ENCODE measurements at regions not wholly inside any gene's neighbourhood (a gene's known extent, or its start where the extent isn't known, plus 50 kb on each side); places are given as distances from the start of the nearest gene placed in this dataset.

DNA sequence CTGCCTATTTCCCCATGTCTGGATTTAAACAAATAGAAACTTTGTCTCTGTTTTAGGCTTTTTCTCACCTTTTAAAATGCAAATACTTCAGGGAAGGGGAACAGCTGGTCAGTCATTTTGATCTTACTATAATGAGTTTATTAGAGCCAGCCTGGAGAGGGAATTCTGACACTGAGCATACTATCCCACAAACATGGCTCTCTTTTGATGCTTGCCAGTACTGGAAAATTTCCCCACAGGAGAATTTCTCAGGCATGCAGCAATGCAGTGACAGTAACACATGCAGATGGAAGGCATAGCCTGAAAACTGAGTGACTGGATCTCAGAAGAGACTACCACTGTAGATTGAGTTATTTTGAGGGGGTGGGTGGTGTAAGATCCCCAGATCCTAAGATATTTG, 974.3 kb upstream of the CELF4 start (continued):
- TF ChIP-seq ZNF622 (IDR thresholded peaks at IDR 0.05) = no peak
- TF ChIP-seq ATF7 (IDR thresholded peaks at IDR 0.05; ENCODE audit: low read depth) = no peak
- TF ChIP-seq STAT3 (IDR thresholded peaks at IDR 0.05; ENCODE audit: low read depth, low read length) = no peak
- TF ChIP-seq CBX3 (IDR thresholded peaks at IDR 0.05; ENCODE audit: borderline replicate concordance, low read depth) = no peak
- TF ChIP-seq, protein P1, sequence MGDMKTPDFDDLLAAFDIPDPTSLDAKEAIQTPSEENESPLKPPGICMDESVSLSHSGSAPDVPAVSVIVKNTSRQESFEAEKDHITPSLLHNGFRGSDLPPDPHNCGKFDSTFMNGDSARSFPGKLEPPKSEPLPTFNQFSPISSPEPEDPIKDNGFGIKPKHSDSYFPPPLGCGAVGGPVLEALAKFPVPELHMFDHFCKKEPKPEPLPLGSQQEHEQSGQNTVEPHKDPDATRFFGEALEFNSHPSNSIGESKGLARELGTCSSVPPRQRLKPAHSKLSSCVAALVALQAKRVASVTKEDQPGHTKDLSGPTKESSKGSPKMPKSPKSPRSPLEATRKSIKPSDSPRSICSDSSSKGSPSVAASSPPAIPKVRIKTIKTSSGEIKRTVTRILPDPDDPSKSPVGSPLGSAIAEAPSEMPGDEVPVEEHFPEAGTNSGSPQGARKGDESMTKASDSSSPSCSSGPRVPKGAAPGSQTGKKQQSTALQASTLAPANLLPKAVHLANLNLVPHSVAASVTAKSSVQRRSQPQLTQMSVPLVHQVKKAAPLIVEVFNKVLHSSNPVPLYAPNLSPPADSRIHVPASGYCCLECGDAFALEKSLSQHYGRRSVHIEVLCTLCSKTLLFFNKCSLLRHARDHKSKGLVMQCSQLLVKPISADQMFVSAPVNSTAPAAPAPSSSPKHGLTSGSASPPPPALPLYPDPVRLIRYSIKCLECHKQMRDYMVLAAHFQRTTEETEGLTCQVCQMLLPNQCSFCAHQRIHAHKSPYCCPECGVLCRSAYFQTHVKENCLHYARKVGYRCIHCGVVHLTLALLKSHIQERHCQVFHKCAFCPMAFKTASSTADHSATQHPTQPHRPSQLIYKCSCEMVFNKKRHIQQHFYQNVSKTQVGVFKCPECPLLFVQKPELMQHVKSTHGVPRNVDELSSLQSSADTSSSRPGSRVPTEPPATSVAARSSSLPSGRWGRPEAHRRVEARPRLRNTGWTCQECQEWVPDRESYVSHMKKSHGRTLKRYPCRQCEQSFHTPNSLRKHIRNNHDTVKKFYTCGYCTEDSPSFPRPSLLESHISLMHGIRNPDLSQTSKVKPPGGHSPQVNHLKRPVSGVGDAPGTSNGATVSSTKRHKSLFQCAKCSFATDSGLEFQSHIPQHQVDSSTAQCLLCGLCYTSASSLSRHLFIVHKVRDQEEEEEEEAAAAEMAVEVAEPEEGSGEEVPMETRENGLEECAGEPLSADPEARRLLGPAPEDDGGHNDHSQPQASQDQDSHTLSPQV (IDR thresholded peaks at IDR 0.05) = no peak
- TF ChIP-seq CEBPB (IDR thresholded peaks at IDR 0.05; ENCODE audit: borderline replicate concordance in 1 of 2, low read depth in 2 of 2, low read length in 2 of 2) = no peak
- no peak for TF ChIP-seq POLR2A (IDR thresholded peaks at IDR 0.05; ENCODE audit: low read depth, low read length)

DNA sequence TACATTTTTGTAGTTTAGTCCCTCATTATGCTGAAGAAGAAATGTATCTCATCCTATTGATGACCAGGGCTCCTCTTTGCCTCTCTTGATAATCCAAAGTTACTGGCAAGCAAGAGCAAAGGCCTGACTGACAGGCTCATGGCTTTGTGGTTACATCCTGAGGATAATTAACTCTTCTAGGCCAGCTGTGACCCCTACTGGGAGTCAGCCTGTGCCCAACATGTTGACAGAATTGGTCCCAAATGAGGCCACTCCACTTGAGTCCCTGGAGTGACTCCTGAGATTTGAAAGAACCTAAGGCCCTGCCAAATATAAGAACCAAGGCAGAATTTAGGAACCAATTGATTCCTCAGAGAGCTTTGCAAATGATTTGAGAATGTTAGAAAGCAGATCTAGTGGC, 973.8 kb upstream of the CELF4 start:
- CTCF ChIA-PET = no interaction called here
- intact Hi-C loops (cut with micrococcal nuclease; ENCODE audit: unreplicated experiment) = no loop called here
- H3K27ac ChIP-seq (ENCODE audit: control insufficient read depth, insufficient read depth) = no peak overlapping the region
- no peak overlapping the region for H3K4me3 ChIP-seq
- POLR2A ChIA-PET = no interaction called here
- SMC1A ChIA-PET (ENCODE audit: uncharacterized antibody, unreplicated experiment) = no interaction called here
- H3K27me3 ChIP-seq (replicated peaks in 1 of 2; ENCODE audit: control insufficient read depth in 2 of 2, insufficient read depth in 2 of 2, low read length in 1 of 2) = no peaks in the 10 kb centered on the region
- in situ Hi-C loops (cut with MboI) = no loop called here
- no peak for ATAC-seq
- FAIRE-seq = no peak
- H3K36me3 ChIP-seq (ENCODE audit: control insufficient read depth in 2 of 2, insufficient read depth in 2 of 2, low read length in 1 of 2) = no peaks in the 10 kb centered on the region
- RAD21 ChIA-PET (ENCODE audit: unreplicated experiment) = no interaction called here
- BruUV-seq (replicated peaks) = no TSS peak
- no peaks in the 10 kb centered on the region for H3K4me1 ChIP-seq (ENCODE audit: control insufficient read depth, insufficient read depth, low read length)
- H3K4me2 ChIP-seq (ENCODE audit: control insufficient read depth, insufficient read depth) = no peak overlapping the region
- H2AFZ ChIP-seq (ENCODE audit: control insufficient read depth, low read depth, low read length) = no peak overlapping the region
- no peaks in the 10 kb centered on the region for H3K79me2 ChIP-seq (ENCODE audit: control insufficient read depth, insufficient read depth, low read length)
- no peak overlapping the region for H3K9ac ChIP-seq (ENCODE audit: control insufficient read depth, insufficient read depth, low read length)
- no peaks in the 10 kb centered on the region for H4K20me1 ChIP-seq (ENCODE audit: control insufficient read depth, insufficient read depth)
- DNase-seq (ENCODE audit: low read depth, low spot score) = no peak
- H3K9me3 ChIP-seq (replicated peaks; ENCODE audit: control insufficient read depth, insufficient read depth, low read length) = no peaks in the 10 kb centered on the region; the same call in 2 of the 3 replicates
- TF ChIP-seq EED (IDR thresholded peaks at IDR 0.05; ENCODE audit: low read depth) (no peak), FOXM1 (IDR thresholded peaks at IDR 0.05; ENCODE audit: low read depth, low read length) (no peak), CBX5 (IDR thresholded peaks at IDR 0.05; ENCODE audit: low read depth) (no peak), SP1 (IDR thresholded peaks at IDR 0.05; ENCODE audit: low read depth, low read length) (no peak), KLF5 (IDR thresholded peaks at IDR 0.05; ENCODE audit: partially characterized antibody) (no peak), MEF2B (IDR thresholded peaks at IDR 0.05; ENCODE audit: partially characterized antibody, poor library complexity, severe bottlenecking) (no peak), EP300 (IDR thresholded peaks at IDR 0.05; ENCODE audit: borderline replicate concordance in 1 of 2, control insufficient read depth in 1 of 2, low read depth in 2 of 2, low read length in 2 of 2) (no peak), POU2F2 (IDR thresholded peaks at IDR 0.05; ENCODE audit: borderline replicate concordance, low read depth, low read length) (no peak), SREBF1 (IDR thresholded peaks at IDR 0.05; ENCODE audit: low read length) (no peak)
- TF ChIP-seq, protein P2, sequence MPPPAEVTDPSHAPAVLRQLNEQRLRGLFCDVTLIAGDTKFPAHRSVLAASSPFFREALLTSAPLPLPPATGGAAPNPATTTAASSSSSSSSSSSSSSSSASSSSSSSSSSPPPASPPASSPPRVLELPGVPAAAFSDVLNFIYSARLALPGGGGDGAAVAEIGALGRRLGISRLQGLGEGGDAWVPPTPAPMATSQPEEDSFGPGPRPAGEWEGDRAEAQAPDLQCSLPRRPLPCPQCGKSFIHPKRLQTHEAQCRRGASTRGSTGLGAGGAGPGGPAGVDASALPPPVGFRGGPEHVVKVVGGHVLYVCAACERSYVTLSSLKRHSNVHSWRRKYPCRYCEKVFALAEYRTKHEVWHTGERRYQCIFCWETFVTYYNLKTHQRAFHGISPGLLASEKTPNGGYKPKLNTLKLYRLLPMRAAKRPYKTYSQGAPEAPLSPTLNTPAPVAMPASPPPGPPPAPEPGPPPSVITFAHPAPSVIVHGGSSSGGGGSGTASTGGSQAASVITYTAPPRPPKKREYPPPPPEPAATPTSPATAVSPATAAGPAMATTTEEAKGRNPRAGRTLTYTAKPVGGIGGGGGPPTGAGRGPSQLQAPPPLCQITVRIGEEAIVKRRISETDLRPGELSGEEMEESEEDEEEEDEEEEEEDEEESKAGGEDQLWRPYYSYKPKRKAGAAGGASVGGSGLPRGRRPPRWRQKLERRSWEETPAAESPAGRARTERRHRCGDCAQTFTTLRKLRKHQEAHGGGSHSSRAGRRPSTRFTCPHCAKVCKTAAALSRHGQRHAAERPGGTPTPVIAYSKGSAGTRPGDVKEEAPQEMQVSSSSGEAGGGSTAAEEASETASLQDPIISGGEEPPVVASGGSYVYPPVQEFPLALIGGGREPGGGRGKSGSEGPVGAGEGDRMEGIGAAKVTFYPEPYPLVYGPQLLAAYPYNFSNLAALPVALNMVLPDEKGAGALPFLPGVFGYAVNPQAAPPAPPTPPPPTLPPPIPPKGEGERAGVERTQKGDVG (CRISPR knock-in tag; IDR thresholded peaks at IDR 0.05) = no peak
- TF ChIP-seq, protein P3, sequence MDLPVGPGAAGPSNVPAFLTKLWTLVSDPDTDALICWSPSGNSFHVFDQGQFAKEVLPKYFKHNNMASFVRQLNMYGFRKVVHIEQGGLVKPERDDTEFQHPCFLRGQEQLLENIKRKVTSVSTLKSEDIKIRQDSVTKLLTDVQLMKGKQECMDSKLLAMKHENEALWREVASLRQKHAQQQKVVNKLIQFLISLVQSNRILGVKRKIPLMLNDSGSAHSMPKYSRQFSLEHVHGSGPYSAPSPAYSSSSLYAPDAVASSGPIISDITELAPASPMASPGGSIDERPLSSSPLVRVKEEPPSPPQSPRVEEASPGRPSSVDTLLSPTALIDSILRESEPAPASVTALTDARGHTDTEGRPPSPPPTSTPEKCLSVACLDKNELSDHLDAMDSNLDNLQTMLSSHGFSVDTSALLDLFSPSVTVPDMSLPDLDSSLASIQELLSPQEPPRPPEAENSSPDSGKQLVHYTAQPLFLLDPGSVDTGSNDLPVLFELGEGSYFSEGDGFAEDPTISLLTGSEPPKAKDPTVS (IDR thresholded peaks at IDR 0.05; ENCODE audit: low read depth, low read length) = no peak

Measured in GM12878 (cell line).